ENCODE measurements at regions not wholly inside any gene's neighbourhood (a gene's known extent, or its start where the extent isn't known, plus 50 kb on each side); places are given as distances from the start of the nearest gene placed in this dataset.

DNA sequence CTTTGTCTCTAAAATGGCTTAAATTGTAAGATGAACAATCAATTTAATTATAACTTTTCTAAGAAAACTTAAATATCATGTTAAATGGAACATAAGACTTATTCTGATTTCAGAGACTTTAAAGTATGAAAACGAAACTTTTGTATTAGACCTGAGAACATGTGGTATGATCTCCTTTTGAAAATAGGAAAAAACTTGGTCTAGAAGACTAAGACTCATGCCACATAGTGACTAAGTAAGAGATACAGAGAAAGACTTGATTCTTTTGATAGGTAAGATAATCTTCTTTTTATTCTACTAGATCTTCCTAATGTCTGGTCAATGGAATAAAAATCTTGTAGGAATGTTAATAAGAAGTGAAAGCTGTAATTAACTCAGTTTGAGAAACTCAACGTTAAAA is 326.3 kb upstream of the GRIA3 start:
- no peak overlapping the region for H3K27ac ChIP-seq
- DNase-seq (no peak), ATAC-seq (no peak)
- no peaks in the 10 kb centered on the region for H3K36me3 ChIP-seq
- intact Hi-C loops (cut with DNase I), result no loop called here
- no peaks in the 10 kb centered on the region for H3K4me1 ChIP-seq
- no peaks in the 10 kb centered on the region for H3K27me3 ChIP-seq
- WGBS (ENCODE audit: insufficient coverage, low coverage, low lambda C conversion rate, missing lambda C conversion rate), result 18% methylated on average over 2 of the region's 2 CpGs
- H3K4me3 ChIP-seq, result no peak overlapping the region
- no peaks in the 10 kb centered on the region for H3K9me3 ChIP-seq
- TF ChIP-seq POLR2A (IDR thresholded peaks at IDR 0.05), result no peak
- TF ChIP-seq, protein P1, sequence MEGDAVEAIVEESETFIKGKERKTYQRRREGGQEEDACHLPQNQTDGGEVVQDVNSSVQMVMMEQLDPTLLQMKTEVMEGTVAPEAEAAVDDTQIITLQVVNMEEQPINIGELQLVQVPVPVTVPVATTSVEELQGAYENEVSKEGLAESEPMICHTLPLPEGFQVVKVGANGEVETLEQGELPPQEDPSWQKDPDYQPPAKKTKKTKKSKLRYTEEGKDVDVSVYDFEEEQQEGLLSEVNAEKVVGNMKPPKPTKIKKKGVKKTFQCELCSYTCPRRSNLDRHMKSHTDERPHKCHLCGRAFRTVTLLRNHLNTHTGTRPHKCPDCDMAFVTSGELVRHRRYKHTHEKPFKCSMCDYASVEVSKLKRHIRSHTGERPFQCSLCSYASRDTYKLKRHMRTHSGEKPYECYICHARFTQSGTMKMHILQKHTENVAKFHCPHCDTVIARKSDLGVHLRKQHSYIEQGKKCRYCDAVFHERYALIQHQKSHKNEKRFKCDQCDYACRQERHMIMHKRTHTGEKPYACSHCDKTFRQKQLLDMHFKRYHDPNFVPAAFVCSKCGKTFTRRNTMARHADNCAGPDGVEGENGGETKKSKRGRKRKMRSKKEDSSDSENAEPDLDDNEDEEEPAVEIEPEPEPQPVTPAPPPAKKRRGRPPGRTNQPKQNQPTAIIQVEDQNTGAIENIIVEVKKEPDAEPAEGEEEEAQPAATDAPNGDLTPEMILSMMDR (IDR thresholded peaks at IDR 0.05), result no peak

DNA sequence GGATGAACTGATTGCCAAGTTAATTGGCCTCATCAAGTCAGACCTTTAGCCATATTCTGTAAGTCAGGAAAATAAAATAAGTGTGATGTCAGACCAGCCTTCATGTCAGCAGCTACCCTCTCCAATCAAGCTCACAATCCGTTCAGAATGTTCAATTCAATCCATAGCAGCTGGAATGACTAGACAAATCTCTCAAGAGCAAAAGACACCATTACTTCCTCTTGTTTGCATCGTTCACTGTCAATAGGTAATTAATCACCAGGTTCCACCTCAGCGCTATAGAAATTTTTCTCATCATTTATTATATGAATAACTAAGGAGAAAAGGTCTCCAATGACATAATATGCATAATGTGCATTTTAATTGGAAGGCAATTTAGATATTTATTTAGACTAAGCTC is 321.0 kb upstream of the GRIA3 start:
- Histone ChIP-seq H3K4me1 (no peaks in the 10 kb centered on the region), H3K27me3 (no peaks in the 10 kb centered on the region), H3K36me3 (no peaks in the 10 kb centered on the region), H3K9me3 (no peaks in the 10 kb centered on the region), H3K27ac (no peak overlapping the region), H3K4me3 (no peak overlapping the region)
- no peak for DNase-seq
- 34% methylated on average over 3 of the region's 3 CpGs for WGBS (ENCODE audit: insufficient coverage, low coverage, low lambda C conversion rate, missing lambda C conversion rate)
- intact Hi-C loops (cut with DNase I), result no loop called here
- TF ChIP-seq POLR2A (IDR thresholded peaks at IDR 0.05), result no peak
- TF ChIP-seq, protein P1 (IDR thresholded peaks at IDR 0.05), result no peak
- no peak for ATAC-seq

DNA sequence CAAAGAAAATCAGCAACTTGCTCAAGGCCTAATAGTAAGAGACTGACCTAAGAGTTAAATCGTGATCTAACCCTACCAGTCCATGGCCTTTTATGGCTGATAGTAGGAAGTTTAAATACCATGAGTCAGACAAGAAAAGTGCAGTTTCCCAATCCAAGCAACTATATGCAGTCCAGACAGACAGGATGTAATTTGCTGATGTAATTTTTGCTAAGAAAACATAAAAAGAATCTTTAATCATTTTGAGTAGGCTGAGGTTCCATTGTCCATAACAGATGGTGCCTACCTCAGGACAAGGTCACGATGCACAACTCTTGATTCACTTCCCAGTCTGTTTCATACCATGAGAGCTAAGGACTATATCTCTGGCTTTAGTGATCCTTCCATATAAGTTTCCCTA is 317.5 kb upstream of the GRIA3 start:
- Histone ChIP-seq H3K36me3 (no peaks in the 10 kb centered on the region), H3K4me1 (no peaks in the 10 kb centered on the region), H3K27me3 (no peaks in the 10 kb centered on the region), H3K4me3 (no peak overlapping the region), H3K9me3 (no peaks in the 10 kb centered on the region), H3K27ac (no peak overlapping the region)
- ATAC-seq, result no peak
- intact Hi-C loops (cut with DNase I), result no loop called here
- no peak for DNase-seq
- WGBS (ENCODE audit: insufficient coverage, low coverage, low lambda C conversion rate, missing lambda C conversion rate), result 54% methylated on average over 2 of the region's 2 CpGs
- TF ChIP-seq POLR2A (IDR thresholded peaks at IDR 0.05), result no peak
- TF ChIP-seq, protein P1 (IDR thresholded peaks at IDR 0.05), result no peak

DNA sequence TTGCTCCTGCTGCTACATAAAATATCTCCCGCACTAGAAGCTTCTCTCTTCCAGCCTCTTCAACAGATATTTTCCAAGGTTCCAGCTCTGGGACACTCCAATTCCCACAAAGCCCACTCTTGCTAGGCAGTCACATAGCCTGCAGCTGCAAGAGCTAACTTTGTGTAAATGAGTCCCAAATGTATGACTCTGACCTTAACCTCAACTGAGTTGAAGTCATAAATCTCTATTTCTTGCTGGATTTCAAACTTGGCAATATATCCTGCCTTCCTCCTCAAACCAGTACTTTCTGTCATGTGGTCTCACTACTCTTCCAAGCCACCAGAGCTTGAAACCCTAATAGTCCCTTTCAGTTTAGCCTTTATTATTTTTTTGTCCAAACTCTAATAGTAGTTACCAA is 315.4 kb upstream of the GRIA3 start:
- Histone ChIP-seq H3K36me3 (no peaks in the 10 kb centered on the region), H3K4me1 (no peaks in the 10 kb centered on the region), H3K9me3 (no peaks in the 10 kb centered on the region), H3K27ac (no peak overlapping the region), H3K27me3 (no peaks in the 10 kb centered on the region), H3K4me3 (no peak overlapping the region)
- ATAC-seq, result no peak
- no peak for DNase-seq
- 39% methylated on average over 1 of the region's 1 CpG for WGBS (ENCODE audit: insufficient coverage, low coverage, low lambda C conversion rate, missing lambda C conversion rate)
- no peak for TF ChIP-seq POLR2A (IDR thresholded peaks at IDR 0.05)
- TF ChIP-seq, protein P1 (IDR thresholded peaks at IDR 0.05), result no peak
- intact Hi-C loops (cut with DNase I), result no loop called here

DNA sequence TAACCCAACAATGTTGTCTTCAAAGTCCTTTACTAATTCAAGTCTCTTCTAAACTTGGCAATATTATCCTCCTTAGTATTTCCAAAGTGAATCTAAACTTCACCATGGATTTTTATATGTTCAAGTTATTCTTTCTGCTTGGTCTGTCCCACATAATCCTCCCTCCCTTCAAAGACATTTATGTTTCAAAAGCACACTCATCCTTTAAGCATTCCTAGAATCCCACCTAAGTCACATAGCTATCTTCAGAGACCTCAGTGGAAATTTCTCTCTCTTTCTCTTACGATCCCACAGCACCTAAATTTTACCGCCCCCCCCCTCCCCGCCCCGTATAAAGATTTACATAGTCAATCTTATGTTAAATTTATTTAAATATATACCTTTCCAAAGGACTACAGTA is 314.9 kb upstream of the GRIA3 start:
- no peak overlapping the region for H3K4me3 ChIP-seq
- WGBS (ENCODE audit: insufficient coverage, low coverage, low lambda C conversion rate, missing lambda C conversion rate), result 45% methylated on average over 4 of the region's 4 CpGs
- no peak for TF ChIP-seq POLR2A (IDR thresholded peaks at IDR 0.05)
- TF ChIP-seq, protein P1 (IDR thresholded peaks at IDR 0.05), result no peak
- H3K27me3 ChIP-seq, result no peaks in the 10 kb centered on the region
- no peak for DNase-seq
- no peak overlapping the region for H3K27ac ChIP-seq
- no peaks in the 10 kb centered on the region for H3K4me1 ChIP-seq
- no peaks in the 10 kb centered on the region for H3K9me3 ChIP-seq
- intact Hi-C loops (cut with DNase I), result no loop called here
- ATAC-seq, result no peak
- no peaks in the 10 kb centered on the region for H3K36me3 ChIP-seq
